Upper lobe of right lung (tissue), 1 donor: ENCODE measurements at regions not wholly inside any gene's neighbourhood (a gene's known extent, or its start where the extent isn't known, plus 50 kb on each side); places are given as distances from the start of the nearest gene placed in this dataset.

ENCODE experiments used
- ATAC-seq: fragments of 200-7000 bp; cut with Tn5 transposase; one replicate; pipeline ENCODE4 v1.9.1; 2020; ENCODE audit warnings: mild to moderate bottlenecking, moderate library complexity
- DNase-seq: peaks from one replicate; pipeline ENCODE4 v3.0.0-alpha.2; 2020
- H3K27ac ChIP-seq: fragments of 200-600 bp; one replicate; pipeline ENCODE4 v1.8.0; 2022
- H3K27me3 ChIP-seq: fragments of 200-600 bp; one replicate; pipeline ENCODE4 v1.8.0; 2022; ENCODE audit warnings: mild to moderate bottlenecking
- H3K36me3 ChIP-seq: fragments of 200-600 bp; one replicate; pipeline ENCODE4 v1.8.0; 2022
- H3K4me1 ChIP-seq: fragments of 200-600 bp; one replicate; pipeline ENCODE4 v1.8.0; 2022
- H3K4me3 ChIP-seq: fragments of 200-600 bp; one replicate; pipeline ENCODE4 v1.8.0; 2022; ENCODE audit warnings: mild to moderate bottlenecking
- H3K9me3 ChIP-seq: fragments of 200-600 bp; one replicate; pipeline ENCODE4 v1.8.0; 2022
- intact Hi-C: fragments of 100-400 bp; cut with DNase I; formaldehyde crosslinking; loops from one replicate; pipeline ENCODE4 v1.11.0; 2022
- TF ChIP-seq, protein P1 (sequence below): fragments of 200-600 bp; IDR thresholded peaks from one replicate; pipeline ENCODE4 v1.8.0; 2022; ENCODE audit warnings: antibody characterized with exemption
- donor health status: DM: no; HTN: yes; CAD: no; lungs with severe emphysema.

DNA sequence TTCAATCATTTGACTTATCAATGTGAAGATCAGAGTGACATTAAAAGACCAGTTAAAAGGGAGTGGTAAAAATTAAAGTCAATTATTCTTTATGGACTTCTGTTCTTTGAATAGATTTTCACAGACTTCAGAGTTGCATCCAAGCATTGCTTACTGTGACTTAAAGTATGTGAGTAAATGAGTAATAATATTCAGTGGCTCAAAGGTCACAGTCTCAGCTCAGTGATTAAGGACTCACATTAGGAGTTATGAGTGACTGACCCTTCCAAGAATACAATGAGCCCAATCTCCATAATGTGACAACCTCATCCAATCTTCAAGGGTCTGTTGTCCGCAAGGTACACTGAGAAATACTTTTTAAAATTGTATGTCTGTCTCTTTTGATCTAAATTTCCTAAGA, 811.2 kb downstream of the BRINP1 start:
- ATAC-seq: no peak
- intact Hi-C loops: no loop called here
- TF ChIP-seq, protein P1, sequence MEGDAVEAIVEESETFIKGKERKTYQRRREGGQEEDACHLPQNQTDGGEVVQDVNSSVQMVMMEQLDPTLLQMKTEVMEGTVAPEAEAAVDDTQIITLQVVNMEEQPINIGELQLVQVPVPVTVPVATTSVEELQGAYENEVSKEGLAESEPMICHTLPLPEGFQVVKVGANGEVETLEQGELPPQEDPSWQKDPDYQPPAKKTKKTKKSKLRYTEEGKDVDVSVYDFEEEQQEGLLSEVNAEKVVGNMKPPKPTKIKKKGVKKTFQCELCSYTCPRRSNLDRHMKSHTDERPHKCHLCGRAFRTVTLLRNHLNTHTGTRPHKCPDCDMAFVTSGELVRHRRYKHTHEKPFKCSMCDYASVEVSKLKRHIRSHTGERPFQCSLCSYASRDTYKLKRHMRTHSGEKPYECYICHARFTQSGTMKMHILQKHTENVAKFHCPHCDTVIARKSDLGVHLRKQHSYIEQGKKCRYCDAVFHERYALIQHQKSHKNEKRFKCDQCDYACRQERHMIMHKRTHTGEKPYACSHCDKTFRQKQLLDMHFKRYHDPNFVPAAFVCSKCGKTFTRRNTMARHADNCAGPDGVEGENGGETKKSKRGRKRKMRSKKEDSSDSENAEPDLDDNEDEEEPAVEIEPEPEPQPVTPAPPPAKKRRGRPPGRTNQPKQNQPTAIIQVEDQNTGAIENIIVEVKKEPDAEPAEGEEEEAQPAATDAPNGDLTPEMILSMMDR: no peak
- Histone ChIP-seq H3K9me3 (no peaks in the 10 kb centered on the region), H3K36me3 (no peaks in the 10 kb centered on the region), H3K27ac (no peak overlapping the region), H3K4me3 (no peak overlapping the region), H3K4me1 (no peaks in the 10 kb centered on the region), H3K27me3 (no peaks in the 10 kb centered on the region)
- DNase-seq: no peak

DNA sequence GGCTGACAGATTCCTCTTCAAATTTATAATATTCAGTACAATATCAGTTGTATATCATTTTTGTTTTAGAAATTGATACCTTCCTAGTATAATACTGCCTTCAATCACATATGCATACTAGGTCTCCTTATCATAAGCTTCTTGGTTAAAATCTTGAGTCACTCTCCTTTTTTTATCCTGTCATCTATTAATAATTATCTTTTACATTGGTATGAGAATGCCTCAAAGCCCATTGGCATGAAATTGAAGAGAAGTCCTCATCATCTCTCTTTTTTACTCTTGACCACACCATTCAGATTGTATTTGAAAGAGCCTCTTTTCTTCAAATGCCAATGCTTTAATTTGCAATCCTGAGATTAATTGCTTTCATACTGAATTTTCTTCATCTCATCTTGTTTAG, 810.3 kb downstream of the BRINP1 start:
- Histone ChIP-seq H3K9me3 (no peaks in the 10 kb centered on the region), H3K27me3 (no peaks in the 10 kb centered on the region), H3K36me3 (no peaks in the 10 kb centered on the region), H3K27ac (no peak overlapping the region), H3K4me1 (no peaks in the 10 kb centered on the region), H3K4me3 (no peak overlapping the region)
- intact Hi-C loops: no loop called here
- ATAC-seq: no peak
- TF ChIP-seq, protein P1: no peak
- no peak for DNase-seq

DNA sequence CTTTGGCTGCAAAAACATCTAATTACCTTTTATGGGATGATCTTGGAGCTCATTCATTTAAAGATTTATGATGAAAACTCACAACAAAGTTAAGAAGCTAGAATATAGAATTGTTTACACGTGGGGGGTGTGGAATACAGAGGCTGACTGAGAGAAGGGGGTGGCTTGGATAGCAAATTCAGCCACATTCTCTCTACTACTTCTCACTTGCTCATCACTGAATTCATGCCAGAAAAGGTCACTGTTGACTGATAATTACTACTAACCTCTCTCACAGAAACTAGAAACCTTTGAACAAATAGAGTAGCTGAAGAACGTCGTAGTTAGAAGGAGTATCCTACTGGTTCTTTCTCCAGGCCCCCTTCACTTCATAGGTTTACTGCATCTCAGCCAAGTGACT, 808.2 kb downstream of the BRINP1 start:
- H3K27me3 ChIP-seq: no peaks in the 10 kb centered on the region
- TF ChIP-seq, protein P1: no peak
- H3K4me3 ChIP-seq: no peak overlapping the region
- intact Hi-C loops: no loop called here
- no peak overlapping the region for H3K27ac ChIP-seq
- DNase-seq: no peak
- no peaks in the 10 kb centered on the region for H3K4me1 ChIP-seq
- no peak for ATAC-seq
- H3K36me3 ChIP-seq: no peaks in the 10 kb centered on the region
- H3K9me3 ChIP-seq: no peaks in the 10 kb centered on the region

DNA sequence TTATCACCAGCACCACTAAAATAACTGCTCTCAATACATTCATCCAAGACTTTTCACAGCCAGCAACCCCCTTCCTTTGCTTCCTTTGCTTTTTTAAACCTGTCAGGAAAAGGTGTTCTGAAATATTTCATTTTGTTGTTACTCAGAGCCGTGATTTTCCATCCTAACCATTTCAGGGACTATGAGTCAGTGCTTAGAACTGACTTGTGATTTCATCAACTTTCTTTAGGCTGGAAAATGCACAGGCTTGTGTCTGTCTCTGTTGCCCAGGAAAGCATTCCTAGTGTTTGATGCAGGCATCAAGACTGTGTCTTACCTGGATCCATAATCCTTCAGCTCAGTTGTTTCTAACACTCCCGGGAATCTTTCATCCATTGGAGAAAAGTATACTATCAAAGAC, 805.6 kb downstream of the BRINP1 start:
- intact Hi-C loops: no loop called here
- TF ChIP-seq, protein P1: no peak
- H3K4me1 ChIP-seq: no peaks in the 10 kb centered on the region
- no peak overlapping the region for H3K4me3 ChIP-seq
- H3K9me3 ChIP-seq: no peaks in the 10 kb centered on the region
- ATAC-seq (no peak), DNase-seq (no peak)
- no peaks in the 10 kb centered on the region for H3K27me3 ChIP-seq
- H3K27ac ChIP-seq: no peak overlapping the region
- no peaks in the 10 kb centered on the region for H3K36me3 ChIP-seq

DNA sequence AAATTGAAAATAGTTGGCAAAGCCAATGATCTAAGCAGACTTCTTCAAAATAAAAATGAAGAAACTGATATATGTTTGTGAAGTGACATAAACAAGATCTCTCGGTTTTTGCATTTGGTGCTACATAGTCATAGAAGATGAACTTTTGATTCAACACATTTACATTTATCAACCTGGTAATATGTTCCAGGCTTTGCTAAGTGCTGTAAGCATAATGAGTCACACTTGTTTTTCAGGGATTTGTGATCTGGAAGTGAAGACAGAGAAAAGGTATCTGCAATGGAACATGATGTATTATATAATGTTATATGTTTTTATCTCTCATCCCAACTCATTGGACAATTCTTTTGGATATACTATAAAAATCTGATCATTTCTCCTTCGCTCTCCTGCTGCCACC, 801.4 kb downstream of the BRINP1 start:
- DNase-seq: no peak
- Histone ChIP-seq H3K27me3 (no peaks in the 10 kb centered on the region), H3K4me3 (no peak overlapping the region), H3K36me3 (no peaks in the 10 kb centered on the region), H3K4me1 (no peaks in the 10 kb centered on the region), H3K27ac (no peak overlapping the region), H3K9me3 (no peaks in the 10 kb centered on the region)
- TF ChIP-seq, protein P1: no peak
- intact Hi-C loops: no loop called here
- no peak for ATAC-seq

DNA sequence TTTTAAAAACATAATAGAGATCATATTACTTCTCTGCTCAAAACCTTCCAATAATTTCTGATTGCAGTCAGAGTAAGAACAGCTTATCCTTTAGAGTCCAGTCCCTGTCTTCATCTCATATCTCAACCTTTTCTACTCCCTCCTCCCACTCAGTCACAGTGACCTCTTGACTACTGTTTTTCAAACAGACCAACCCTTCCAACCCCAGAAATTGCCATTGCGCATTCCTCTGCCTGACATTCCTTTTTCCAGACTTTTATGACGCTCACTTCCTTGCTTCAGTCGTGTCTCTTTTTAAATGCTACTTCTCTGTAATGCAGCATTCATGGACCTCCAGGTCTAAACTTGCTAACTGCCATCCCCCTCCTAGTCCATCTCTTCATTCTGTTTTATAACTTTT, 800.5 kb downstream of the BRINP1 start:
- no peaks in the 10 kb centered on the region for H3K4me1 ChIP-seq
- intact Hi-C loops: no loop called here
- TF ChIP-seq, protein P1: no peak

More for the DNA sequence above, 800.5 kb downstream of the BRINP1 start:
- Histone ChIP-seq H3K36me3 (no peaks in the 10 kb centered on the region), H3K27ac (no peak overlapping the region), H3K4me3 (no peak overlapping the region), H3K27me3 (no peaks in the 10 kb centered on the region), H3K9me3 (no peaks in the 10 kb centered on the region)
- DNase-seq (no peak), ATAC-seq (no peak)
